ENCODE measurements at regions not wholly inside any gene's neighbourhood (a gene's known extent, or its start where the extent isn't known, plus 50 kb on each side); places are given as distances from the start of the nearest gene placed in this dataset.

- TF ChIP-seq SIN3A (IDR thresholded peaks at IDR 0.05; ENCODE audit: borderline replicate concordance, insufficient read depth, low read length) = no peak
- TF ChIP-seq TAF1 (IDR thresholded peaks at IDR 0.05; ENCODE audit: borderline replicate concordance, insufficient read depth, low read length) = no peak
- TF ChIP-seq FOXP2 (optimal IDR thresholded peaks at IDR 0.05; ENCODE audit: borderline replicate concordance, extremely low read depth, extremely low read length, insufficient read depth) = no peak
- TF ChIP-seq REST (IDR thresholded peaks at IDR 0.05; ENCODE audit: insufficient read depth in 1 of 2, low read depth in 2 of 2, low read length in 2 of 2) = no peak
- TF ChIP-seq POLR2AphosphoS5 (IDR thresholded peaks at IDR 0.05; ENCODE audit: low read depth, low read length) = no peak
Measured at GRCh38 chr6:8900056-8900455, 464.7 kb upstream of the SLC35B3 start.

- TF ChIP-seq TAF1 (IDR thresholded peaks at IDR 0.05; ENCODE audit: borderline replicate concordance, insufficient read depth, low read length) (no peak), SIN3A (IDR thresholded peaks at IDR 0.05; ENCODE audit: borderline replicate concordance, insufficient read depth, low read length) (no peak), FOXP2 (optimal IDR thresholded peaks at IDR 0.05; ENCODE audit: borderline replicate concordance, extremely low read depth, extremely low read length, insufficient read depth) (no peak), REST (IDR thresholded peaks at IDR 0.05; ENCODE audit: insufficient read depth in 1 of 2, low read depth in 2 of 2, low read length in 2 of 2) (no peak), POLR2AphosphoS5 (IDR thresholded peaks at IDR 0.05; ENCODE audit: low read depth, low read length) (no peak)
Measured at GRCh38 chr6:8889514-8889913, 454.2 kb upstream of the SLC35B3 start.

DNA sequence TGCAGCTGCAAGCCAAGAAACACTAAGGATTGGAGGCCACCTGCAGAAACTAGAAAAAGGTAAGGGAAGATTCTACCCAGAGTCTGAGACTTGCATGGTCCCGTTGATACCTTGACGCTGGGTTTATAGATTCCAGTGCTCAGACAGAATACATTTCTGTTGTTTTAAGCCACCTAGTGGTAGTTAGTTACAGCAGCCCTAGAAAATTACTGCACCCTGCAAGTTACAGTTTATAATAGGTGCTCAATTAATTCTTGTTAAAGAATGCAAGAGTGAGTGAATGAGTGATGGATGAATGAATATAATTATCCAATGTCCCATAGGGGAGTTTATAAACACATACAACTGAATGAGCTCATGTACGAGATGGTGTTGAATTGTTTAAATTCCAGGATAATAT, 453.1 kb upstream of the SLC35B3 start:
- no peak for TF ChIP-seq FOXP2 (optimal IDR thresholded peaks at IDR 0.05; ENCODE audit: borderline replicate concordance, extremely low read depth, extremely low read length, insufficient read depth)
- TF ChIP-seq TAF1 (IDR thresholded peaks at IDR 0.05; ENCODE audit: borderline replicate concordance, insufficient read depth, low read length) = no peak
- TF ChIP-seq SIN3A (IDR thresholded peaks at IDR 0.05; ENCODE audit: borderline replicate concordance, insufficient read depth, low read length) = no peak
- TF ChIP-seq POLR2AphosphoS5 (IDR thresholded peaks at IDR 0.05; ENCODE audit: low read depth, low read length) = no peak
- no peak for TF ChIP-seq REST (IDR thresholded peaks at IDR 0.05; ENCODE audit: insufficient read depth in 1 of 2, low read depth in 2 of 2, low read length in 2 of 2)

- TF ChIP-seq SIN3A (IDR thresholded peaks at IDR 0.05; ENCODE audit: borderline replicate concordance, insufficient read depth, low read length) (no peak), REST (IDR thresholded peaks at IDR 0.05; ENCODE audit: insufficient read depth in 1 of 2, low read depth in 2 of 2, low read length in 2 of 2) (no peak), POLR2AphosphoS5 (IDR thresholded peaks at IDR 0.05; ENCODE audit: low read depth, low read length) (no peak), TAF1 (IDR thresholded peaks at IDR 0.05; ENCODE audit: borderline replicate concordance, insufficient read depth, low read length) (no peak), FOXP2 (optimal IDR thresholded peaks at IDR 0.05; ENCODE audit: borderline replicate concordance, extremely low read depth, extremely low read length, insufficient read depth) (no peak)
Measured at GRCh38 chr6:8881663-8882062, 446.3 kb upstream of the SLC35B3 start.

DNA sequence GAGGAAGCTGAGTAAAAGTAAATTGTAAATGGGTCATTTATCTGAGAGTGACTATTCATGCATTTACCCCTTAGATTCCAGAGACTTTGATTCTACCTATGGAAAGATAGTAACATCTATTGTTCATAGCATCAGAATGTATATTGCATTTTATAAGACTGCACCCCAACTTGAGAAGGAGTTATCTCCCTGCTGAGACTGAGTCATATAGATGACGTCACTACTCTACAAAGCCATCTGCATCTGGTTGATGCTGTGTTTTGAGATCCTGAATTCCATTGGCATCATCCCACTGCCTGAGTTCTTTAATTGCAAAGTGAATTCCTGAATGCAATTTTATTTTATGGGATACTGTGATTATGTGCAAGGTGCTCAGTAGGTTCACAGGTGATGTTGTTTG, 444.0 kb upstream of the SLC35B3 start:
- TF ChIP-seq TAF1 (IDR thresholded peaks at IDR 0.05; ENCODE audit: borderline replicate concordance, insufficient read depth, low read length) = no peak
- no peak for TF ChIP-seq REST (IDR thresholded peaks at IDR 0.05; ENCODE audit: insufficient read depth in 1 of 2, low read depth in 2 of 2, low read length in 2 of 2)
- TF ChIP-seq SIN3A (IDR thresholded peaks at IDR 0.05; ENCODE audit: borderline replicate concordance, insufficient read depth, low read length) = no peak
- no peak for TF ChIP-seq POLR2AphosphoS5 (IDR thresholded peaks at IDR 0.05; ENCODE audit: low read depth, low read length)
- no peak for TF ChIP-seq FOXP2 (optimal IDR thresholded peaks at IDR 0.05; ENCODE audit: borderline replicate concordance, extremely low read depth, extremely low read length, insufficient read depth)

All from PFSK-1 (cell line).